Activated CD8-positive, alpha-beta memory T cell treated with anti-CD3 and anti-CD28 coated beads, Interleukin-2, amount 10 ng/mL, durations not matched to agents 7 days and 5 days (primary cell): ENCODE measurements at regions not wholly inside any gene's neighbourhood (a gene's known extent, or its start where the extent isn't known, plus 50 kb on each side); places are given as distances from the start of the nearest gene placed in this dataset.
"Not testable (repeated sequence)": the region's sequence is repeated elsewhere in the genome, so short reads cannot be mapped to it uniquely, and the experiment has no call there.

Source experiments
- ATAC-seq: fragments of 150-1000 bp; cut with Tn5 transposase; one replicate; pipeline ENCODE4 v1.10.0; 2021; ENCODE audit warnings: moderate library complexity
- CTCF ChIA-PET: fragments of 350-600 bp; sonication (Branson Sonifier 250); formaldehyde crosslinking; loops from one replicate; lab custom pipeline; 2021; ENCODE audit warnings: antibody characterized with exemption; lab: Charles Lee
- DNase-seq: peaks from one replicate; pipeline ENCODE4 v3.0.0-alpha.2; 2020
- H3K27ac Mint-ChIP-seq: one replicate; pipeline ENCODE4 v1.8.0; 2021; ENCODE audit warnings: mild to moderate bottlenecking, mixed read lengths
- H3K27me3 Mint-ChIP-seq: one replicate; pipeline ENCODE4 v1.8.0; 2021; ENCODE audit warnings: mixed read lengths
- H3K36me3 Mint-ChIP-seq: one replicate; pipeline ENCODE4 v1.8.0; 2021; ENCODE audit warnings: mild to moderate bottlenecking, mixed read lengths
- H3K4me1 Mint-ChIP-seq: one replicate; pipeline ENCODE4 v1.8.0; 2021; ENCODE audit warnings: mixed read lengths
- H3K4me3 Mint-ChIP-seq: one replicate; pipeline ENCODE4 v1.8.0; 2021; ENCODE audit warnings: mild to moderate bottlenecking, moderate library complexity, mixed read lengths
- H3K9me3 Mint-ChIP-seq: one replicate; pipeline ENCODE4 v1.8.0; 2022; ENCODE audit warnings: low read depth, mixed read lengths

DNA sequence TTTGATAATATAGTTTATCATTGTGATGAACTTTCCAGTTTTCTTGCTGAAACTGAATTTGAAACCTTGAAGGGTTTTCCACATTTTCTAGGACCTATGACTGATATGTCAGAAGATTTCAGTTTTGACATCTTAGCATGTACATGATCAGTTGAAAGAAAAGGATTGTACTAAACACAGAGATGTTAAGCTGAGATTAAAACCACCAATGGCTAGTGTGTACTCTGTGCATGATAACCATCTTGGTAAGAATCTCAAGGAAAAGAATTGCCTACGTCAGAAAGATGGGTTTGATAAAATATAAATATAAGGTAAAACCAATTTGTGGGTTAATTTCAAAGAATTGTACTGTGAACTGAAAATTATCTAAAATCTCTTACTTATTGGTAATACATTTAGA lies 776.4 kb downstream of the GATA3 start:
- no peak for ATAC-seq
- CTCF ChIA-PET: no interaction called here

GRCh38 chr10:8835453-8836167 lies 781.1 kb downstream of the GATA3 start:
- no peak overlapping the region for H3K27ac Mint-ChIP-seq
- CTCF ChIA-PET: no interaction called here
- H3K4me3 Mint-ChIP-seq: no peak overlapping the region
- no peak for ATAC-seq
- peaks cover 2% of the 10 kb centered on the region for H3K9me3 Mint-ChIP-seq
- H3K36me3 Mint-ChIP-seq: peaks cover 2% of the 10 kb centered on the region
- H3K27me3 Mint-ChIP-seq: no peaks in the 10 kb centered on the region
- H3K4me1 Mint-ChIP-seq: no peaks in the 10 kb centered on the region
- no peak for DNase-seq

More for the DNA sequence above, 776.4 kb downstream of the GATA3 start:
- Mint-ChIP-seq H3K27me3 (no peaks in the 10 kb centered on the region), H3K27ac (no peak overlapping the region), H3K36me3 (no peaks in the 10 kb centered on the region), H3K4me1 (no peaks in the 10 kb centered on the region), H3K4me3 (no peak overlapping the region), H3K9me3 (no peaks in the 10 kb centered on the region)
- no peak for DNase-seq

DNA sequence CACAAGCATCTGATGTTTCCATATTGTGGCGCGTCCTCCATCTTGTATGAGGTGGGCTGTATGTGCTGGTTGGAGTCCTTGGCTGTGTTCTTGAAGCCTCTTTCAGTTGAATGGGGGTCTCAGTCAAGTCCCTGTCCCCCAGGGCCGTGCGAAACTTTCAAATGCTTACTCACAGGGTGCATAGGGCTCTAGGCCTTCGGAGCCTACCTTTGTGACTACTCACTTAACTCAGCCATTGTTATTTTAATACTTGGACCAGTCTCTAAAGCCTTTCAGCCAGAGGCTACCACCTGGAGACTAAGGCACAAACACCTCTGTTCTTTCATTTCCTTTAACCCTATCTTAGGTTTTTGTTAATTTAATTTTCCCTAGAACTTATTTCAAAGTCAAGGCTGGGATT lies 785.9 kb downstream of the GATA3 start:
- no peaks in the 10 kb centered on the region for H3K27me3 Mint-ChIP-seq
- no peak for ATAC-seq
- peaks cover 2% of the 10 kb centered on the region for H3K9me3 Mint-ChIP-seq
- no peaks in the 10 kb centered on the region for H3K4me1 Mint-ChIP-seq
- CTCF ChIA-PET: no interaction called here
- no peak overlapping the region for H3K4me3 Mint-ChIP-seq
- no peak for DNase-seq
- H3K36me3 Mint-ChIP-seq: peaks cover 2% of the 10 kb centered on the region
- H3K27ac Mint-ChIP-seq: no peak overlapping the region

GRCh38 chr10:8844141-8844540 lies 789.7 kb downstream of the GATA3 start:
- no peak overlapping the region for H3K4me3 Mint-ChIP-seq
- no peaks in the 10 kb centered on the region for H3K27me3 Mint-ChIP-seq
- H3K36me3 Mint-ChIP-seq: peaks cover 1% of the 10 kb centered on the region
- no peaks in the 10 kb centered on the region for H3K4me1 Mint-ChIP-seq
- H3K9me3 Mint-ChIP-seq: peaks cover 1% of the 10 kb centered on the region
- ATAC-seq (no peak), DNase-seq (no peak)
- no peak overlapping the region for H3K27ac Mint-ChIP-seq
- CTCF ChIA-PET: no interaction called here

DNA sequence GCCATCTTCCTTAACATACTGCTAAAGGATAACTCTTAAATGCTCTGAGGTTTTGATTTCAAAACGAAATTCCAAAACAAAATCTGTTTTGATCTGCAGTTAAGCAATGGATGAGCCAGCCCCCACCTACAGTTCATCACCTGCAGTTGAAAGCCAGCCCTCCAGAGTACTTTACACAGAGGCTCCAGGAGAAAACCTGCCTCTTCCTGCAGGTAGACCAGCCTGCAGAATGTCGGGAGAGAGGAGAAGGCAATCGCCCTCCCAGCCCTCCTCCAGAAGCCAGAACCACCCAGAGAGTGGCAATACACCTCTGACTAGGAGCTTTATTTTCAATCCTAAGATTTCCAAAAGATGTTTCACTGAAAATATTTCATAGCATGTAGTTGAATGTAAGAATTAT lies 798.1 kb downstream of the GATA3 start:
- H3K4me3 Mint-ChIP-seq: no peak overlapping the region
- peaks cover 9% of the 10 kb centered on the region for H3K27me3 Mint-ChIP-seq
- CTCF ChIA-PET: no interaction called here
- no peaks in the 10 kb centered on the region for H3K36me3 Mint-ChIP-seq
- no peak overlapping the region for H3K27ac Mint-ChIP-seq
- H3K4me1 Mint-ChIP-seq: no peaks in the 10 kb centered on the region
- no peaks in the 10 kb centered on the region for H3K9me3 Mint-ChIP-seq
- no peak for DNase-seq
- no peak for ATAC-seq

GRCh38 chr10:8853048-8853447 lies 798.6 kb downstream of the GATA3 start:
- Mint-ChIP-seq H3K36me3 (no peaks in the 10 kb centered on the region), H3K9me3 (no peaks in the 10 kb centered on the region)

DNA sequence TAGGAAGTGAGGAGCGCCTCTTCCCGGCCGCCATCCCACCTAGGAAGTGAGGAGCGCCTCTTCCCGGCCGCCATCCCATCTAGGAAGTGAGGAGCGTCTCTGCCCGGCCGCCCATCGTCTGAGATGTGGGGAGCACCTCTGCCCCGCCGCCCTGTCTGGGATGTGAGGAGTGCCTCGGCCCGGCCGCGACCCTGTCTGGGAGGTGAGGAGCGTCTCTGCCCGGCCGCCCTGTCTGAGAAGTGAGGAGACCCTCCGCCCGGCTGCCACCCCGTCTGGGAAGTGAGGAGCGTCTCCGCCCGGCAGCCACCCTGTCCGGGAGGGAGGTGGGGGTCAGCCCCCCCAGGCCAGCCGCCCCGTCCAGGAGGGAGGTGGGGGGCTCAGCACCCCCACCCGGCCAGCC lies 814.4 kb downstream of the GATA3 start:
- CTCF ChIA-PET, H3K4me1 Mint-ChIP-seq, DNase-seq, H3K27me3 Mint-ChIP-seq, H3K36me3 Mint-ChIP-seq, H3K9me3 Mint-ChIP-seq, H3K27ac Mint-ChIP-seq, ATAC-seq, H3K4me3 Mint-ChIP-seq: not testable (repeated sequence)

More at GRCh38 chr10:8853048-8853447, 798.6 kb downstream of the GATA3 start:
- Mint-ChIP-seq H3K4me3 (no peak overlapping the region), H3K27me3 (peaks cover 9% of the 10 kb centered on the region), H3K4me1 (no peaks in the 10 kb centered on the region), H3K27ac (no peak overlapping the region)
- DNase-seq (no peak), ATAC-seq (no peak)
- CTCF ChIA-PET: no interaction called here

DNA sequence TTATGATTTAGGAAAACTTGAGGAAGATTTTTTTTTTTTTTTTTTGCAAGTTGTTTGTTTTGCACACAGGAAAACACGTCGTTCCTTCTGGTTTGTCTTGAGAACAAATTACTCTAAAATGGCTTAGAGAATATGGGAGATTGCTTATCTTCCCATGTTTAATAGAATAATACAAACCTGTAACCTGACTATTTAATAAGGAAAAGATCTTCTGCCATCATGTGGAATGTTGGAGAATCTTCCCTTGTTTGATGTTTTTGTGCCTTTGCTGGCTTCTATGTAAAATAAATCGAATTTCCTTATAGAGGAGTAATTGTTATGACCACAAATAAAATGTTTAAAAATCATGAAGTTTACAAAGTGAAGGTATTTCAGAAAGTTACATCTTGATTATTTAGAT lies 818.8 kb downstream of the GATA3 start:
- ATAC-seq (no peak), DNase-seq (no peak)
- H3K9me3 Mint-ChIP-seq: no peaks in the 10 kb centered on the region
- peaks cover 3% of the 10 kb centered on the region for H3K27me3 Mint-ChIP-seq
- no peaks in the 10 kb centered on the region for H3K4me1 Mint-ChIP-seq
- no peak overlapping the region for H3K4me3 Mint-ChIP-seq
- CTCF ChIA-PET: no interaction called here
- no peak overlapping the region for H3K27ac Mint-ChIP-seq
- H3K36me3 Mint-ChIP-seq: no peaks in the 10 kb centered on the region

DNA sequence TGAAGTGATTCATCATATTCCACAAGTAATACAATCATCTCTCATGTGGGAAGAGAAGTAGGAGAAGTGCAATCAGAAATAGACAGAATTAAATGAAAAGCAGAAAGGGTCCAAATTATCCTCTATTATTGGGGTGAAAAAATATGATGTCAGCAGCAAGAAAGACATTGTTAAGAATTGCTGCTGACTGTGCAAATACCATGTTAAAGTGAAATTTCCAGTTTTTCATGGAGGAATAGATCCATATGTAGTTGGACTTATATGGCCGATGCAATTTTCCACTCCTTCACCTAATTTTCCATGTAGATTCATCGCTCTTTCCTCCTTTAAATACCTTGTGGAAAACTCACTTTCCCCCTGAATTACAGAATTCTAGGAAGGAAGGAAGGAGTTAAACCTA lies 819.8 kb downstream of the GATA3 start:
- H3K27me3 Mint-ChIP-seq: peaks cover 3% of the 10 kb centered on the region
- no peaks in the 10 kb centered on the region for H3K36me3 Mint-ChIP-seq
- CTCF ChIA-PET: no interaction called here
- ATAC-seq: no peak
- H3K4me1 Mint-ChIP-seq: no peaks in the 10 kb centered on the region
- no peak overlapping the region for H3K4me3 Mint-ChIP-seq
- no peak overlapping the region for H3K27ac Mint-ChIP-seq
- no peak for DNase-seq
- no peaks in the 10 kb centered on the region for H3K9me3 Mint-ChIP-seq

DNA sequence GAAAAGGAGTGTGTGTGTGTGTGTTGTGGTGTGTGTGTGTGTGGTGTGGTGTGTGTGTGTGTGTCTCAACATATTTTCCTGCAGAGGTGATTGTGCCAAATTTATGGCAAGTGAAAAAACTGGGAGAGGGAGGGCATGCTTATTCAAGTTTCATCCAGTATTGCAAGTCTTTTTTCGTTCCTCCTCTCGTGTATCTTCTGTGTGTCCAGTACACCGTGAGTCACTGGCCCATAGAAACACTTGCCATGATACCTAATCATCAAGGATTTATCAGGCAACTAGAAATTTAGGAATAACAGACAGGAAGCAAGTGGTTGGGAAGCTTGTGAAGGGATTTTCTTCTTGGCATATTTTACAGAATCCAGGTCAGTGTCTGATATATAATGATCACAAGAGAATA lies 820.5 kb downstream of the GATA3 start:
- no peak for ATAC-seq
- Mint-ChIP-seq H3K27me3 (peaks cover 3% of the 10 kb centered on the region), H3K4me3 (no peak overlapping the region), H3K9me3 (no peaks in the 10 kb centered on the region), H3K36me3 (no peaks in the 10 kb centered on the region), H3K4me1 (no peaks in the 10 kb centered on the region), H3K27ac (no peak overlapping the region)
- no peak for DNase-seq
- CTCF ChIA-PET: no interaction called here

DNA sequence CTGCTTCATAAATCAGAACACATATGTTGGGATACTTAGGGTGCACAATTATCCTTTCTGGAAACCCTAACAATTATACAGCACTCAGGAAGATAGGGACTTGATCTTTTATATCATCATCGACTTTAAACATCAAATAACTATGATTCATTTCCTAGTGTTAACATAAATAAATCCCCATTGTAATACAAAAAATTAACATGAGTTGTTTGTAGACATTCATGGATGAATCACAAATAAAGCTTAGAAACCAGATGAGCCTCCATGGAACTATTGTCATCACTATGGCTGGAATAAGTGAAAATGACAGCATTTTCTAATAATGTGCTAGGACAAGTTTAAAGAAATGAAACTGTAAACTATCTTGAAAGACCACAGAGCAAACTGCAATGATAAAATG lies 821.7 kb downstream of the GATA3 start:
- CTCF ChIA-PET: no interaction called here
- no peaks in the 10 kb centered on the region for H3K4me1 Mint-ChIP-seq
- no peaks in the 10 kb centered on the region for H3K9me3 Mint-ChIP-seq
- no peak overlapping the region for H3K27ac Mint-ChIP-seq
- no peak for ATAC-seq
- no peak overlapping the region for H3K4me3 Mint-ChIP-seq
- peaks cover 3% of the 10 kb centered on the region for H3K27me3 Mint-ChIP-seq
- H3K36me3 Mint-ChIP-seq: no peaks in the 10 kb centered on the region
- no peak for DNase-seq

- Mint-ChIP-seq H3K36me3 (no peaks in the 10 kb centered on the region), H3K27me3 (peaks cover 3% of the 10 kb centered on the region), H3K27ac (no peak overlapping the region), H3K4me1 (no peaks in the 10 kb centered on the region), H3K9me3 (no peaks in the 10 kb centered on the region), H3K4me3 (no peak overlapping the region)
- ATAC-seq (no peak), DNase-seq (no peak)
- CTCF ChIA-PET: no interaction called here
These were observed 835.0 kb downstream of the GATA3 start for GRCh38 chr10:8889538-8889937.

GRCh38 chr10:8893102-8893501 lies 838.6 kb downstream of the GATA3 start:
- no peaks in the 10 kb centered on the region for H3K9me3 Mint-ChIP-seq
- no peak overlapping the region for H3K4me3 Mint-ChIP-seq
- H3K4me1 Mint-ChIP-seq: no peaks in the 10 kb centered on the region
- DNase-seq (no peak), ATAC-seq (no peak)
- no peaks in the 10 kb centered on the region for H3K27me3 Mint-ChIP-seq
- H3K36me3 Mint-ChIP-seq: no peaks in the 10 kb centered on the region
- CTCF ChIA-PET: no interaction called here
- H3K27ac Mint-ChIP-seq: peak overlapping the region; percentile 3

GRCh38 chr10:8894148-8894547 lies 839.7 kb downstream of the GATA3 start:
- no peak for DNase-seq
- CTCF ChIA-PET: no interaction called here
- no peak overlapping the region for H3K27ac Mint-ChIP-seq
- no peaks in the 10 kb centered on the region for H3K4me1 Mint-ChIP-seq
- ATAC-seq: no peak
- no peaks in the 10 kb centered on the region for H3K9me3 Mint-ChIP-seq
- H3K4me3 Mint-ChIP-seq: no peak overlapping the region
- no peaks in the 10 kb centered on the region for H3K27me3 Mint-ChIP-seq
- H3K36me3 Mint-ChIP-seq: no peaks in the 10 kb centered on the region

DNA sequence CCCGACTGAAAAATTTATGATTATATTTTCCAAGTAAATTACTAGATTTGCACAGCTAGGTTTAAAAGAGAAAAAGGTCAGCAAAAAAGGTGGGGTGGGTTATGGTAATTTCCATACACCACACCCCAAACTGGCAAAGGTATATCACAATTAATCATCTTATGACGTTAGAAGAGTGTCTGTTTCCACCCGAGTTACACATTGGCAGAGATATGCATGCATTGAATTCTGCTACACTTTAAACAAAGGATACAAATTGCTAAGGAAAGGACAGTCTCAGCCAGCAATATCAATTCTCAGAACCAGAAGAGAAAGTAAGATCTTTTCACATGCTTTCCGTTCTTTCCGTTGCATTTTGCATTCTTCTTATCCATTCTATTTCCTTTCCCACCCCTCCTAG lies 843.3 kb downstream of the GATA3 start:
- no peaks in the 10 kb centered on the region for H3K27me3 Mint-ChIP-seq
- H3K27ac Mint-ChIP-seq: peak overlapping the region; percentile 2

More for the DNA sequence above, 843.3 kb downstream of the GATA3 start:
- ATAC-seq (peak; percentile 27), DNase-seq (no peak)
- no peaks in the 10 kb centered on the region for H3K36me3 Mint-ChIP-seq
- no peak overlapping the region for H3K4me3 Mint-ChIP-seq
- CTCF ChIA-PET: no interaction called here
- H3K9me3 Mint-ChIP-seq: no peaks in the 10 kb centered on the region
- no peaks in the 10 kb centered on the region for H3K4me1 Mint-ChIP-seq
